H54 (cell line): ENCODE measurements at regions not wholly inside any gene's neighbourhood (a gene's known extent, or its start where the extent isn't known, plus 50 kb on each side); places are given as distances from the start of the nearest gene placed in this dataset.

Experiments
- DNase-seq: peaks from one replicate; pipeline ENCODE4 v3.0.0; 2011; ENCODE audit warnings: low spot score, mixed read lengths; ENCODE audit not compliant: insufficient read length
- FAIRE-seq: peaks from 3 replicates; lab custom pipeline; 2011; peaks lifted over from hg19 to GRCh38; lab: Jason Lieb, UNC
- POLR2A ChIP-seq: IDR thresholded peaks from 2 replicates; pipeline ENCODE4 v1.6.1; 2011; ENCODE audit warnings: low read depth, mild to moderate bottlenecking, low read length

GRCh38 chr17:70865993-70866804 lies 696.9 kb downstream of the KCNJ2 start:
- no peak for FAIRE-seq
- no peak for DNase-seq
- no peak for TF ChIP-seq POLR2A

- no peak for FAIRE-seq
- DNase-seq, result no peak
- no peak for TF ChIP-seq POLR2A
These were observed 698.8 kb downstream of the KCNJ2 start for GRCh38 chr17:70868149-70868548.

- TF ChIP-seq POLR2A, result no peak
- FAIRE-seq (no peak), DNase-seq (no peak)
These were observed 700.2 kb downstream of the KCNJ2 start for GRCh38 chr17:70869402-70870085.

- TF ChIP-seq POLR2A, result no peak
- DNase-seq, result no peak
- no peak for FAIRE-seq
These were observed 702.0 kb downstream of the KCNJ2 start for GRCh38 chr17:70871180-70871818.

GRCh38 chr17:70872103-70872502 lies 702.8 kb downstream of the KCNJ2 start:
- TF ChIP-seq POLR2A, result no peak
- DNase-seq (no peak), FAIRE-seq (no peak)

GRCh38 chr17:70875729-70876310 lies 706.5 kb downstream of the KCNJ2 start:
- TF ChIP-seq POLR2A, result no peak
- FAIRE-seq (no peak), DNase-seq (no peak)

- FAIRE-seq, result no peak
- DNase-seq, result no peak
- no peak for TF ChIP-seq POLR2A
These were observed 709.5 kb downstream of the KCNJ2 start for GRCh38 chr17:70878879-70879278.

DNA sequence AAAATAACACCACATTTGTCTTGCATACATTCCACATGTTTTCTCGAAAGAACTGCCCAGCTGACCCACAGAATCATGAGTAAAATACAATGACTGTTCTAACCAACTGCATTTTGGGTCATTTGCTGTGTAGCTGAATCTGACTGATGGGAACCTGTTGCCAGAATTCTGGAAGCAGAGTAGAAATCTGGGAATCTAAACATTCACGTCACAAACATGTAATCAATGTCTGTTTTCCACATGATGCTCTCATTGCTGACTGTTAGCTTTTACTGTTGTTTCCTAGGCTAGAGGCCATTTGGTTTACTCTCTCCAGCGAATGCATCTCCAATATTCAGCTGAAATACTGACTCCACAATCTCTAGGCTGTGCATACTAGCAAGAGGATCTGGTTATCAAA lies 710.1 kb downstream of the KCNJ2 start:
- FAIRE-seq (no peak), DNase-seq (no peak)
- no peak for TF ChIP-seq POLR2A

DNA sequence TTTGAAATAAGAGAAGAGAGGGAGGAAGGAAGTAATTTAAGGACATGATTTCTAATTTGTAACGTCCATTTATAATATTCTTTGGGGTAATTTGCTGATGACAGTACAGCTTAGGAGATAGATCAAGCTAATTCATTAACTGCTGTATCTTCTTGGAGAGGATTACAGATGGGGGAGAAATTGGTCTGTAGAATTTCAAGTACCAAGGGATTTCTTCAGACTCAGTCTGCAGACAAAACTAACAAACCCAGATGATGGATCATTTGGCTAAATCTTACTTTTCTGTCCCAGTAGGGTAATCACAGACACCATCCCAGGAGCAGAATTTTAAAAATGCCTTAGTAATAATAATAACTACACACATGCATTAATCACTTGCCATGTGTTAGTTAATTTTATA lies 711.8 kb downstream of the KCNJ2 start:
- no peak for FAIRE-seq
- DNase-seq, result no peak
- TF ChIP-seq POLR2A, result no peak

DNA sequence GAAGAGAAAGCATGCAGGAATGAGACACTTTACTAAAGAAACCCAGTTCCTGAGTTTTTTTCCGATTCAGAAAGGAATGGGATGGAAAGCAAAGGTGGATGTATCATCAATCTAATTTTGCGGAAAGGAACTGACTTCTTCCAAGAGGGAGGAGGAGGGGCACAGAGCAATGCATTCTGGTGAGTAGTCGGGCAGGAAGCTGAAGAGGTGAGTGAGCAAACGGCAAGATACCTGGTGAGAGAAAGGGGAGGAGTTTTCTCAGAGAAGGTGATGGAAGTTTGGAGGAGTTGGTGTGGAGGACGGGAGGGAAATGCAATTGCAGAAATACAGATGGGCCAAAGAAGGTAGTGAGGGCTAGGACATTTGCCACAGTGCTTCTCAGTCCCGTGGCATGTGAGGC lies 713.2 kb downstream of the KCNJ2 start:
- no peak for TF ChIP-seq POLR2A
- no peak for DNase-seq
- FAIRE-seq, result peak; percentile 15

DNA sequence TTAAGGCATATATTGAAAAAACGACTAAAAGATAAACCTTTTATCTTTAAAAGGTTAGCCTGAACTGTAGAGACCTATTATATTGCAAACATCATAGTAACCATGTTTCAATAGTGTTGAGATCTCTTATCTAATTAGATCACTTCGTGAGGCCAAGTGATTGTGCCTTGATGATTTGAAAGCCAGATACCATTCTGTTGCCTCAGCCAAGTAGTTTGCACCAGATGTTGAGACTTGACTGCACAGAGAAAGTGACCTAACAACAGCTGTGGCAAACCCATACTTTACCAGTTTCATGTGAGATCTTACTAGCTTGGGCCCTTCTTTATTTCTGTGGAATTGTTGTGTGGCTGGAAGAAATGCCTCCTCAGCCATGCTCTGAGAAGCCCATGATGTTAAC lies 717.3 kb downstream of the KCNJ2 start:
- DNase-seq, result no peak
- FAIRE-seq, result no peak
- TF ChIP-seq POLR2A, result no peak

DNA sequence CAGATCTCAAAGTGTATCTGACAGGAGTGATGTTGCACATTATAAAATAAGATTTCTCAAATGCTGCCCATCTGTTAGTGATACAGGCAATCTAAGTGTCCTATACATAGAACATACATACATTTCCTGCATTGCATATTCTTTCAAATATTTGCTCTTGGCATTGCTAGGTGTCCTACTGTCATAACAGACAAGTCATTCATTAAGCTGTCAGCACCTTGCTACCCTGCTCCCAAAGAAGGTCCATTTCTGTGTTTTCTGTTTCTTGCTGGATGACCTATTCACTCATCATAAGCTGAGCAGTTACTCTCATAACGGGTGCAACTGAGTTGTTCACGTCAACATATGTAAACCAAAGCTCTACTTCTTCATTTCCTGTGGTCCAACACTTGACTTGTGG lies 719.0 kb downstream of the KCNJ2 start:
- no peak for DNase-seq
- FAIRE-seq, result no peak
- TF ChIP-seq POLR2A, result no peak

DNA sequence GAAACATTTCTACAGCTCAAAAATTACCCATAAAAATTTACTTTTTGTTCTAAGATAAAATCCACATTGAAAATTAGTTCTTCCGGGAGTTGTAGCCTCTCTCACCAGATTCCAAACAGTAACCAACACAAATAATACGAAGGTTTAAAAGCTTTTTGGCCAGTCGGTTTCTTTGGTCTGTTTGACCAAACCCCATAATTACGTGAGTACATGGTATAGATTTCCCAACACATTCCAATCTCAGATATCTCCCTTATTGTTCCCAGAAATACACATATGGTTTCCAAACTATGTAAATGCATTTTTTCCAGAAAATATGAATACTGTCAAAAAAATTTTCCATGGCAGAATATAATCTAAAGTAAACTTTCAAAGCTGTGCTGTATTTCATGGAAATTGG lies 722.0 kb downstream of the KCNJ2 start:
- TF ChIP-seq POLR2A, result no peak
- FAIRE-seq (no peak), DNase-seq (no peak)

DNA sequence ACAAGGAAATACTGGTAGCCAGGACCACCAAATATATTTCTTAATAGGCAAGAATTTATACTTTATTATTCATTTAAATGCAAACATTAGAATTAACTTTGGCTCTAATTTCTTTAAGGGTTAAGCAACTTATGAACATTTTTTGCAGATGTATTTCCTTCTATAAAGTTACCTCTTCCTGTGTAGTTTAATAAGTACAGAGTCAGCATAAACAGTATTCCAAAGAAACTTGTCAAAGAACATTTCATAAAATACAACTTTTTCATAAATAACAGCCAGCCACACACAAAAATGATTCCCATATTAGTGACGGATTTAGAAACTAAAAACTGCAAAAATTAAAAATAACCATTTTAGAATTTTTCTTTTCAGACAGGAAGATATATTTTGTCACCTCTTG lies 723.2 kb downstream of the KCNJ2 start:
- no peak for TF ChIP-seq POLR2A
- DNase-seq (no peak), FAIRE-seq (no peak)
